Small intestine (tissue), 7 donors: ENCODE measurements at regions not wholly inside any gene's neighbourhood (a gene's known extent, or its start where the extent isn't known, plus 50 kb on each side); places are given as distances from the start of the nearest gene placed in this dataset.

Source experiments
- DNase-seq, 2 donors: peaks; one replicate each; pipeline versions ENCODE4 v3.0.0 to v3.0.0-alpha.2; 2013
- FAIRE-seq: peaks from 2 replicates; lab custom pipeline; 2012; peaks lifted over from hg19 to GRCh38; lab: Jason Lieb, UNC
- H3K27ac ChIP-seq, 3 donors: one replicate each; pipeline ENCODE4 v1.5.1; 2013; ENCODE audit warnings: low read length in 2 of 3, mild to moderate bottlenecking in 2 of 3, control low read depth in 1 of 3, inconsistent platforms in 1 of 3, low read depth in 1 of 3, moderate library complexity in 1 of 3
- H3K27me3 ChIP-seq, 3 donors: one replicate each; pipeline ENCODE4 v1.6.1; 2013; ENCODE audit warnings: low read length in 3 of 3, inconsistent platforms in 1 of 3; ENCODE audit not compliant: control insufficient read depth in 3 of 3, insufficient read depth in 3 of 3
- H3K36me3 ChIP-seq, 3 donors: one replicate each; pipeline ENCODE4 v1.6.1; 2013; ENCODE audit warnings: low read length in 3 of 3, inconsistent platforms in 1 of 3, low read depth in 1 of 3, mild to moderate bottlenecking in 1 of 3, moderate library complexity in 1 of 3; ENCODE audit not compliant: control insufficient read depth in 3 of 3, insufficient read depth in 2 of 3
- H3K4me1 ChIP-seq, 3 donors: one replicate each; pipeline ENCODE4 v1.6.1; 2013; ENCODE audit warnings: low read length in 2 of 3, inconsistent platforms in 1 of 3, low read depth in 1 of 3, mild to moderate bottlenecking in 1 of 3, moderate library complexity in 1 of 3; ENCODE audit not compliant: control insufficient read depth in 3 of 3, insufficient read depth in 2 of 3
- H3K4me3 ChIP-seq, 3 donors: one replicate each; pipeline ENCODE4 v1.5.1; 2013; ENCODE audit warnings: low read length in 3 of 3, control low read depth in 1 of 3, inconsistent platforms in 1 of 3, low read depth in 1 of 3, mild to moderate bottlenecking in 1 of 3, moderate library complexity in 1 of 3
- H3K9me3 ChIP-seq, 2 donors: one replicate each; pipeline ENCODE4 v1.6.1; 2013; ENCODE audit warnings: low read depth in 1 of 2, low read length in 1 of 2; ENCODE audit not compliant: control insufficient read depth in 2 of 2, insufficient read depth in 1 of 2
- WGBS, 3 donors: extraction: QIAGEN DNeasy Blood & Tissue Kit; methylation state at CpG; one replicate each; pipeline ENCODE4 v1.1.7; 2013; 5-methylcytosine and 5-hydroxymethylcytosine counted together
- donor health status: healthy with polysubstance abuse.
- donor health status: control.
- donor health status: control.
- donor health status: Bipolar disorder and iron deficiency.
- donor health status: healthy.

DNA sequence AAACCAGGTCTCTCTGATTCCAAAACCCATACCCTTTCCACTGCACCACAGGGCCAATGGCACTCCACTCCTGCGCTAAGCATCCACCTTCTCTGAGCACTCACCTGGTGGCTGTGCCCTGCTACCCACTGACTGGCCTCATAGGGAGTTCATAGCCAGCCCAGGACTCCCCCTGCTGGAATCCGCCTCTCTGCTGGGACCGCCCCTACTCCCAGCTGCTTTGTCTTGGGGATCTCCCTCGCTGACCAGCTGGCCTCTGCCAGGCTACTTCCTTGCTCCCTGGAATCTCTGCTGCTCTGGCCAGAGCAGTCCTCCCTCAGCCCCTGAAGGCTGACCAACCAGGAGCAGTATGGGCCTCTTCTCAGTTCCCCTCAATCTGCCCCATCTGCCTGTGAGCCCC lies 129.7 kb downstream of the FAXC start:
- H3K27ac ChIP-seq, result no peak overlapping the region
- H3K27me3 ChIP-seq, result peaks cover 0 to 3% (median 0%) of the 10 kb centered on the region in 3 donors
- H3K4me3 ChIP-seq, result no peak overlapping the region
- DNase-seq (peak in 1 of 2 donors; percentile 3), FAIRE-seq (no peak)
- no peaks in the 10 kb centered on the region for H3K4me1 ChIP-seq
- no peaks in the 10 kb centered on the region for H3K36me3 ChIP-seq
- 11 to 22% (median 18%) methylated on average over 4 of the region's 4 CpGs for WGBS, 3 donors
- H3K9me3 ChIP-seq, result no peaks in the 10 kb centered on the region

DNA sequence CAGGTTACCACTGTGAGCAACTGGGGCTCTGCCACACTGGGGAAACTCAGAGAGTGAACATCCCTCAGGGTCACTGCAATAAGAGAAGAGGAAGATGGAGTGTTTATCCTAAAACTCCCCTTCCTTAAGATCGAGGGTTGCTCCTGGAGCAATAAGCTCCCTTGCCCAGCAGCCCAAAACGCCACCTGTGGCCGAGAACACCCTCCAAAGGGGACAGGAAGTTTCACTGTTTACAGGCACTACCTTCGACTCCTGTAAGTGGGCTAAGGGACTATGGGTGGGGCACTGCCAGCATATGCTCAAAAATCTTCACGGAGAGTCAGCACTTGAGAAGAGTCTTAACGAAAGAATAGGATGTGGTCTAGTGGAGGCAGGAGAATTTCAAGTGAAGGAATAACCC lies 132.5 kb downstream of the FAXC start:
- peaks cover 0 to 3% (median 0%) of the 10 kb centered on the region in 3 donors for H3K27me3 ChIP-seq
- H3K36me3 ChIP-seq, result no peaks in the 10 kb centered on the region
- H3K27ac ChIP-seq, result no peak overlapping the region
- 28 to 39% (median 33%) methylated on average over 6 of the region's 6 CpGs for WGBS, 3 donors
- no peak overlapping the region for H3K4me3 ChIP-seq
- DNase-seq (no peak), FAIRE-seq (no peak)
- H3K4me1 ChIP-seq, result no peaks in the 10 kb centered on the region
- no peaks in the 10 kb centered on the region for H3K9me3 ChIP-seq

DNA sequence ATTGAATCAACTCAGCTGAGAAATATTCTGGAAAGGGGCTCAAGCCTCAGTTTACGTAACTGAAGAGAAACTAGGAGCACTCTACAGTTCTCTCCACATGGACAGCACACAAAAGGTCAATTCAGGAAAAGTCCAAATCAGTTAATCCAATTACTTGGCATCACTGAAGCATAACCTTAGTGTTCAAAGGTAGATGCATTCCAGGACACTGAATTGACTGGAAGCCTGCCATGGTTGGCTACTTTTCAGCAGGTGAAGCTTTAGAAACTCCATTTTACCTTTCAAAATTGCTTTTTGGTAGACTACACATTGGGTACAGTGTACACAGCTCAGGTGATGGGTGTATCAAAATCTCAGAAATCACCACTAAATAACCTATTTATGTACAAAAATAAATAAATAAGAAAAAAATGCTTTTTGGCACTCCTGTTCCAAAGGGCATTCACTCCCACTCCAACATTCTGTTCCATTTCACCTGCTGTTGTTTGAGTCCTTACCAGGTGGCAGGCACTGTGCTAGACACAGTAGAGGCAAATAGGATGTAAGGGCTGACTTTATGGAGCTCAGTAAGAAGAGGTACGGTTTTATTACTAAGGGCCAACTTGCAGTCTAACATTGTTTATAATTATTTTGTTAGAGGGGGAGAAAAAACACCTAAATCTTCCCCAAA lies 153.4 kb downstream of the FAXC start:
- no peak for FAIRE-seq
- Histone ChIP-seq H3K27me3 (no peaks in the 10 kb centered on the region), H3K27ac (no peak overlapping the region), H3K4me1 (no peaks in the 10 kb centered on the region), H3K36me3 (no peaks in the 10 kb centered on the region), H3K4me3 (no peak overlapping the region), H3K9me3 (no peaks in the 10 kb centered on the region)
- no peak for DNase-seq
- WGBS, 3 donors, result 67 to 78% (median 74%) methylated on average over 2 of the region's 2 CpGs

DNA sequence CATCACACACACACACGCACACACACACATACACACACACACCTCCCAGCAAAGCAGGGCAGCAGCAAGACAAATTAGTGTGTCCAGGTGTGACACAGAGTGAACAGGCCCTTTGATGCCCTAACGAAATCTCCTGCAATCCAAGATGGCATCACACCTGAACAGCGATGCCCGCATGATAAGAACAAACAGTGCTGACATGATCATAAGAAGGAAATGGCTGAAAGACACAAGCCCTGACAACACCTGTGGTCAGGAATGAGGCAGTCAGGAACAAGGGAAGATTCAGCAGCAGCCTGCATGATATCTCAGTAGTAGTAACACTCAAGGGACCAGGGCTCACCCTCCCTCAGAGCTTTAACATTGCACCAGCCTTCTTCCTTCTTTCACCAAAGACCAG lies 156.9 kb downstream of the FAXC start:
- Histone ChIP-seq H3K4me1 (no peaks in the 10 kb centered on the region), H3K27me3 (no peaks in the 10 kb centered on the region), H3K36me3 (no peaks in the 10 kb centered on the region), H3K9me3 (no peaks in the 10 kb centered on the region), H3K27ac (no peak overlapping the region), H3K4me3 (no peak overlapping the region)
- no peak for DNase-seq
- FAIRE-seq, result no peak
- 83 to 94% (median 92%) methylated on average over 4 of the region's 4 CpGs for WGBS, 3 donors

DNA sequence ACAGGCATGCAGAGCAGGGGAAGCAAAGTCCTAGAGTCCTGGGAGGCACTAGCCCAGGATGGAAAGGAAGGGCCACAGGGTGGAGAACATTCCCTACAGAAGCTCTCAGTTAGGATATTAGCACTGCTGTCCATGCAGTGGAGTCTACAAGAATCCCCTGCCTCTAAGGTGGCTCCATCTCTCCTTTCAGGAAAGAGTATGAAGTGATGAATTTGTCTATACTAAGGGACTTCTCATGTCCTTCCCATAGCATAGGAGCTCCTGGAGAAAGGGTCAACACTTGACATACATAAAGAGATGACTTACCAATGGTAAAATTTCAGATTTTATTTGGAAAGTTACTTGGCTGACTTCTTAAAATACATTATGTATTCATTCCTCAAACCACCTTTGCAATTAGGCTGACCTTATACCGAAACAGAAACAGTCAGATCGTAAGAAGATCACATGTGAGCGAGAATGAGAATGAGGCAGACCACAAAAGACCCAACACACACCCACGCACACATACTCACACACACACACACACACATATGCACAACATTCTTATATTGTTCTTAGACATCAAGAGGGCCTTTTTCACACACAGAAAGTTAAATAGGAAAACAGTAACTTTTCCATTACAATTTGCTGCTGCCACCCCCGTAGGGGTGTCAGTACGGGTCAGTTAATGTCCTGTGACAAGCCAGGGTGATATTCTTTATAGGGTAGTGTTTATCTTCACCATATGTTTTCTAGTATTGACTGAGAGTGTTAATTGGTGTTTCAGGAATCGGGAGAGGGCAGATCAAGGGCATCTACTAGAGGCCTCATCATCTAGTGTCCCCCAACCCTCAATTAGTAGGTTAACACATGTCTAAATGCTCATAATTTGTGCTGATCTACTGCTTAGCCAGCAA lies 159.4 kb downstream of the FAXC start:
- Histone ChIP-seq H3K27me3 (no peaks in the 10 kb centered on the region), H3K27ac (no peak overlapping the region), H3K9me3 (no peaks in the 10 kb centered on the region), H3K4me1 (no peaks in the 10 kb centered on the region), H3K4me3 (no peak overlapping the region), H3K36me3 (no peaks in the 10 kb centered on the region)
- FAIRE-seq (no peak), DNase-seq (no peak)
- 56 to 74% (median 70%) methylated on average over 7 of the region's 7 CpGs for WGBS, 3 donors

DNA sequence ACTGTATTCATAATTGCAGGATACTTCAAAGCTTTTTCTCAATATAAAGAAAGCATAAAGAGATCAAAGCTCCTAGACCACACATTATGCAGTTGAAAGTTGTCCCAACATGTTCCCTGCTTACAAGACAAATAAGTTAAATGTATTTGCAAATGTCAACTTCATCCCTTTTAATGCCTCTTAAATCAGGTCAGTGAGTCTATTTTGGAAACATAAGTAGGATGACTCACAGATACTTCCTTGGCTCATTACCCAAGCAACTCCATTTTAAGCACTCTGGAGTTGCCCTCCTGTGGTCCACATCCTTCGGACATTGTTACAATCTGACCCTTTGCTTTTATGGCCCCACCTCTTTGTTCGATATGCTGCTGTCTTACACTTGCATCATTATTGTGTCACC lies 162.0 kb downstream of the FAXC start:
- 79 to 87% (median 85%) methylated on average over 2 of the region's 2 CpGs for WGBS, 3 donors
- Histone ChIP-seq H3K4me3 (no peak overlapping the region), H3K27me3 (no peaks in the 10 kb centered on the region), H3K27ac (no peak overlapping the region), H3K36me3 (no peaks in the 10 kb centered on the region), H3K4me1 (no peaks in the 10 kb centered on the region), H3K9me3 (no peaks in the 10 kb centered on the region)
- DNase-seq (no peak), FAIRE-seq (no peak)

DNA sequence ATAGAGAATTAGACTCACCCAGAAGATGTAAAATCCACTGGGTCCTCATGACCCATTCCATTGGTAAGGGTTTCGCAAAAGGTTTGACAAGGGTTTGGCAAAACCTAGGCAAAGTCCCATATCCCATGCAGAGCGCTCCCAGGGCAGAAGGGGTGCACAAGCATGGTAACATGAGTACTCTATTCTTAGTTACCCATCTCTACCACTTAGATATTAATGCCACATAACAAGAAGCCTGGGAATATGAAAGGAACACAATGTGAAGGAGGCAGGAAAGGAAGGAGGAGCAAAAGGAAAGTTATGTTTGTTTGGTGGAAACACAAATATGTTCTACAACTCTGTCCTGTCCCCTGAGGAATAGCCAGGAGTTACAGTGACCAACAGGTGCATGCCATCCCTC lies 163.1 kb downstream of the FAXC start:
- 84 to 90% (median 88%) methylated on average over 2 of the region's 2 CpGs for WGBS, 3 donors
- no peak for FAIRE-seq

DNA sequence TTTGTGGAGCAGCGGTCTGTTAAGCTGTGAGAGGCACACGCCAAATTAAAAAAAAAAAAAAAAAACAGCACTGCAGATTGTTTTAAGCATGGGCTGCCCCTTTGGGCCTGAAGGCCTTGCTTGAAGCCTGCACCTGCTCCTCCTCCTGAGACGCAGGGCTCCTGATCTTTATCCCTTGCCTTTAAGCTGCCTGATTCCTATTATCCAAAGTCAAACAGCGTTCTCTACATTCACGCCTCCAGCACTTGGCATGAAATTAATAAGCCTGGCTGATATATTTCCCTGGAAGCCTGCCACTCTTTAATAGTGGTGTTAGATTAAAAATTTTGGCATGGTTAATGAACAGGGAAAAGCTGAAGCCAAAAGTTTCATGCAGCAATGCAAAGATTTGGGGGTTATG lies 163.9 kb downstream of the FAXC start:
- FAIRE-seq, result no peak
- WGBS, 3 donors, result 58 to 70% (median 69%) methylated on average over 5 of the region's 5 CpGs
- Histone ChIP-seq H3K36me3 (no peaks in the 10 kb centered on the region), H3K9me3 (no peaks in the 10 kb centered on the region), H3K4me1 (no peaks in the 10 kb centered on the region), H3K27me3 (no peaks in the 10 kb centered on the region), H3K4me3 (no peak overlapping the region), H3K27ac (no peak overlapping the region)
- no peak for DNase-seq

More for the DNA sequence above, 163.1 kb downstream of the FAXC start:
- Histone ChIP-seq H3K4me3 (no peak overlapping the region), H3K4me1 (no peaks in the 10 kb centered on the region), H3K9me3 (no peaks in the 10 kb centered on the region), H3K36me3 (no peaks in the 10 kb centered on the region), H3K27me3 (no peaks in the 10 kb centered on the region), H3K27ac (no peak overlapping the region)
- no peak for DNase-seq
